ENCODE measurements at regions not wholly inside any gene's neighbourhood (a gene's known extent, or its start where the extent isn't known, plus 50 kb on each side); places are given as distances from the start of the nearest gene placed in this dataset.
A peak's percentile ranks its signal among the peaks of the same experiment; 100 is the strongest.

- in situ Hi-C loops (cut with MboI): no loop called here
- DNase-seq: peak; percentile 33
- 95 to 96% methylated on average over 3 of the region's 3 CpGs for WGBS, 2 experiments (ENCODE audit: low coverage in 1 of 2, low lambda C conversion rate in 2 of 2, missing lambda C conversion rate in 2 of 2)
- TF ChIP-seq EZH2phosphoT487 (IDR thresholded peaks at IDR 0.05; ENCODE audit: insufficient read depth, low read depth) (no peak), EZH2 (IDR thresholded peaks at IDR 0.05; ENCODE audit: insufficient read depth, poor library complexity, severe bottlenecking) (no peak)
- Histone ChIP-seq H4K20me1 (ENCODE audit: insufficient read depth) (no peaks in the 10 kb centered on the region), H3K27ac (peak overlapping the region; percentile 67), H3K4me2 (ENCODE audit: unreplicated experiment) (peak overlapping the region; percentile 39), H3F3A (ENCODE audit: insufficient read depth) (peaks cover 10% of the 10 kb centered on the region), H3K9me3 (ENCODE audit: low read depth) (no peaks in the 10 kb centered on the region), H2AFZ (peak overlapping the region; percentile 23), H3K4me1 (ENCODE audit: insufficient read depth) (peaks cover 14% of the 10 kb centered on the region), H3K4me3 (no peak overlapping the region), H3K27me3 (replicated peaks; ENCODE audit: insufficient read depth) (no peaks in the 10 kb centered on the region), H3K9me2 (ENCODE audit: insufficient read depth) (no peaks in the 10 kb centered on the region), H3K9ac (no peak overlapping the region), H3K79me2 (ENCODE audit: insufficient read depth) (no peaks in the 10 kb centered on the region), H3K36me3 (ENCODE audit: low read depth) (no peaks in the 10 kb centered on the region)
Measured at GRCh38 chr2:54059504-54059903, 55.9 kb upstream of the ACYP2 start.

DNA sequence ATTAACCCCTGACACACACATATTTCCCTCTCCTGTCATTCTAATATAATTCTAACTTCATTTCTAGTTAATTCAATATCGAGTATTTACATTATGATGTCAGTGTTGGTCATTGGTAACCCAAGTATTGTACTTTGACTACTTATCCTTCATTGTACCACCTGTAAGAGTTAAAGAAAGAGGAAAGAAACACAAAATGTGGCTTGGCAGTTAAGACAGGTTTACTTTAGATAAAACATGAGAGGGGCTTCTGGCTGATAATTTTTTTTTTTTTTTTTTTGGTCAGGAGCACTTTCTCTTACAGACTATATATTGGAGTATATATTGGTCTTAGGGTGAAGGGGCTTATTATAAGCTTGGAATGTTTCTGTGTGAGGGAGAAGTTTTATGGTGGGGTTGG is 57.0 kb upstream of the ACYP2 start:
- Histone ChIP-seq H3K9me3 (ENCODE audit: low read depth) (no peaks in the 10 kb centered on the region), H2AFZ (no peak overlapping the region), H3K27me3 (replicated peaks; ENCODE audit: insufficient read depth) (no peaks in the 10 kb centered on the region), H3K4me1 (ENCODE audit: insufficient read depth) (peaks cover 14% of the 10 kb centered on the region), H3K4me3 (no peak overlapping the region), H3F3A (ENCODE audit: insufficient read depth) (peaks cover 10% of the 10 kb centered on the region), H3K79me2 (ENCODE audit: insufficient read depth) (no peaks in the 10 kb centered on the region), H3K9me2 (ENCODE audit: insufficient read depth) (no peaks in the 10 kb centered on the region), H3K9ac (no peak overlapping the region), H4K20me1 (ENCODE audit: insufficient read depth) (no peaks in the 10 kb centered on the region), H3K36me3 (ENCODE audit: low read depth) (no peaks in the 10 kb centered on the region), H3K27ac (no peak overlapping the region), H3K4me2 (ENCODE audit: unreplicated experiment) (no peak overlapping the region)
- TF ChIP-seq EZH2phosphoT487 (IDR thresholded peaks at IDR 0.05; ENCODE audit: insufficient read depth, low read depth) (no peak), EZH2 (IDR thresholded peaks at IDR 0.05; ENCODE audit: insufficient read depth, poor library complexity, severe bottlenecking) (no peak)
- DNase-seq: no peak
- WGBS, 2 experiments (ENCODE audit: low coverage in 1 of 2, low lambda C conversion rate in 2 of 2, missing lambda C conversion rate in 2 of 2): 80 to 93% methylated on average over 1 of the region's 1 CpG
- in situ Hi-C loops (cut with MboI): no loop called here

GRCh38 chr2:54054774-54055173 is 60.6 kb upstream of the ACYP2 start:
- in situ Hi-C loops (cut with MboI): no loop called here
- Histone ChIP-seq H3K4me1 (ENCODE audit: insufficient read depth) (peaks cover 5% of the 10 kb centered on the region), H3K9me3 (ENCODE audit: low read depth) (no peaks in the 10 kb centered on the region), H3K9ac (no peak overlapping the region), H3K79me2 (ENCODE audit: insufficient read depth) (no peaks in the 10 kb centered on the region), H3F3A (ENCODE audit: insufficient read depth) (peaks cover 4% of the 10 kb centered on the region), H4K20me1 (ENCODE audit: insufficient read depth) (no peaks in the 10 kb centered on the region), H3K36me3 (ENCODE audit: low read depth) (no peaks in the 10 kb centered on the region), H3K27me3 (replicated peaks; ENCODE audit: insufficient read depth) (no peaks in the 10 kb centered on the region), H3K4me3 (no peak overlapping the region), H3K4me2 (ENCODE audit: unreplicated experiment) (no peak overlapping the region), H3K9me2 (ENCODE audit: insufficient read depth) (no peaks in the 10 kb centered on the region), H3K27ac (no peak overlapping the region), H2AFZ (no peak overlapping the region)
- 86 to 87% methylated on average over 4 of the region's 4 CpGs for WGBS, 2 experiments (ENCODE audit: low coverage in 1 of 2, low lambda C conversion rate in 2 of 2, missing lambda C conversion rate in 2 of 2)
- DNase-seq: no peak
- no peak for TF ChIP-seq EZH2 (IDR thresholded peaks at IDR 0.05; ENCODE audit: insufficient read depth, poor library complexity, severe bottlenecking)
- no peak for TF ChIP-seq EZH2phosphoT487 (IDR thresholded peaks at IDR 0.05; ENCODE audit: insufficient read depth, low read depth)

- Histone ChIP-seq H2AFZ (no peak overlapping the region), H3K4me1 (ENCODE audit: insufficient read depth) (peaks cover under 1% of the 10 kb centered on the region; the same call in 1 of the 2 replicates), H3K4me3 (no peak overlapping the region), H3K27me3 (replicated peaks; ENCODE audit: insufficient read depth) (no peaks in the 10 kb centered on the region), H3K9me2 (ENCODE audit: insufficient read depth) (no peaks in the 10 kb centered on the region), H4K20me1 (ENCODE audit: insufficient read depth) (no peaks in the 10 kb centered on the region), H3K36me3 (ENCODE audit: low read depth) (no peaks in the 10 kb centered on the region), H3K79me2 (ENCODE audit: insufficient read depth) (no peaks in the 10 kb centered on the region), H3F3A (ENCODE audit: insufficient read depth) (no peaks in the 10 kb centered on the region; the same call in 1 of the 2 replicates), H3K9ac (no peak overlapping the region), H3K27ac (no peak overlapping the region), H3K4me2 (ENCODE audit: unreplicated experiment) (no peak overlapping the region), H3K9me3 (ENCODE audit: low read depth) (no peaks in the 10 kb centered on the region)
- WGBS, 2 experiments (ENCODE audit: low coverage in 1 of 2, low lambda C conversion rate in 2 of 2, missing lambda C conversion rate in 2 of 2): 60 to 62% methylated on average over 3 of the region's 3 CpGs
- TF ChIP-seq EZH2 (IDR thresholded peaks at IDR 0.05; ENCODE audit: insufficient read depth, poor library complexity, severe bottlenecking) (no peak), EZH2phosphoT487 (IDR thresholded peaks at IDR 0.05; ENCODE audit: insufficient read depth, low read depth) (no peak)
- in situ Hi-C loops (cut with MboI): no loop called here
- no peak for DNase-seq
Measured at GRCh38 chr2:54054271-54054670, 61.1 kb upstream of the ACYP2 start.

DNA sequence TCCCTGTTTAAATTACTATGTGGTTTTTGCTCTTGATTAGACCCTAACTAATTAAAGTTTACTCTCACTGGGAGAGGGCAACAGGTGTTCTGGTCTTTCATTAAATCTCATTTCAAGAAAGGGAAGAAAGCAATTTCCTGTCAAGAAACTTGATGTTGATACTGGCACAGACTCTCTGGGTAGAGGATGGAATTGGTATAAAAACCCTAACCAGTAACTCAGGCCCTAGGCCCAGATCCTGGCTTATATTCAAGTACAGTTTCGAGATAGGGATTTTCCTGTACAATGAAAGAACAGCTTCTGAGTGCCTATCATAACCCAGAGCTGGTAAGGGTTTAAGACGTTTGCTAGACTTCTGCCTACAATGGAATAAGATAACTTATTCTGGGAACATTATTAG is 61.6 kb upstream of the ACYP2 start:
- H3K36me3 ChIP-seq (ENCODE audit: low read depth): no peaks in the 10 kb centered on the region
- no peaks in the 10 kb centered on the region for H3K4me1 ChIP-seq (ENCODE audit: insufficient read depth)
- 50 to 58% methylated on average over 2 of the region's 2 CpGs for WGBS, 2 experiments (ENCODE audit: low coverage in 1 of 2, low lambda C conversion rate in 2 of 2, missing lambda C conversion rate in 2 of 2)
- H3K27ac ChIP-seq: no peak overlapping the region
- no peaks in the 10 kb centered on the region for H3K9me3 ChIP-seq (ENCODE audit: low read depth)
- H3K9me2 ChIP-seq (ENCODE audit: insufficient read depth): no peaks in the 10 kb centered on the region
- H3K4me2 ChIP-seq (ENCODE audit: unreplicated experiment): no peak overlapping the region
- no peak overlapping the region for H3K4me3 ChIP-seq
- no peaks in the 10 kb centered on the region for H4K20me1 ChIP-seq (ENCODE audit: insufficient read depth)
- H3K27me3 ChIP-seq (replicated peaks; ENCODE audit: insufficient read depth): no peaks in the 10 kb centered on the region
- H3F3A ChIP-seq (ENCODE audit: insufficient read depth): no peaks in the 10 kb centered on the region
- TF ChIP-seq EZH2 (IDR thresholded peaks at IDR 0.05; ENCODE audit: insufficient read depth, poor library complexity, severe bottlenecking): no peak
- TF ChIP-seq EZH2phosphoT487 (IDR thresholded peaks at IDR 0.05; ENCODE audit: insufficient read depth, low read depth): no peak
- no peak for DNase-seq
- no peak overlapping the region for H3K9ac ChIP-seq
- H3K79me2 ChIP-seq (ENCODE audit: insufficient read depth): no peaks in the 10 kb centered on the region
- in situ Hi-C loops (cut with MboI): no loop called here
- no peak overlapping the region for H2AFZ ChIP-seq

Data from GM23248 (cell line).